A549 (cell line): ENCODE measurements at regions not wholly inside any gene's neighbourhood (a gene's known extent, or its start where the extent isn't known, plus 50 kb on each side); places are given as distances from the start of the nearest gene placed in this dataset.

Experiments
- ATAC-seq, 2 experiments: fragments of 200-7000 bp in 1 of 2; fragments of >200 bp in 1 of 2; cut with Nextera tagmentation in 1 of 2; cut with Tn5 transposase in 1 of 2; 3 replicates each; pipeline versions ENCODE4 v1.8.0 to v1.9.1; 2018 to 2020; ENCODE audit warnings: mild to moderate bottlenecking in 1 of 2, moderate library complexity in 1 of 2
- CTCF ChIA-PET: fragments of 300-600 bp; sonication (Branson Sonifier 250); formaldehyde crosslinking; extraction: SDS; loops from one replicate; lab custom pipeline; 2021; ENCODE audit warnings: antibody characterized with exemption, inconsistent platforms; lab: Yijun Ruan, JAX
- POLR2A ChIA-PET: fragments of 350-600 bp; formaldehyde crosslinking; extraction: SDS; loops from one replicate; lab custom pipeline; 2021; ENCODE audit warnings: antibody characterized with exemption, inconsistent platforms; lab: Yijun Ruan, JAX
- DNase-seq, 2 experiments: peaks; one replicate each; pipeline versions ENCODE4 v3.0.0 to v3.0.0-alpha.2; 2011 to 2016; ENCODE audit warnings: low read depth in 1 of 2, low spot score in 1 of 2
- FAIRE-seq: peaks from 2 replicates; lab custom pipeline; 2011; peaks lifted over from hg19 to GRCh38; lab: Jason Lieb, UNC
- H3K27ac ChIP-seq, 2 experiments: fragments of >200 bp; sonication (Bioruptor Twin); formaldehyde crosslinking; 3 replicates each; pipeline ENCODE4 v1.5.1; 2016 to 2017
- H3K4me1 ChIP-seq: fragments of >200 bp; sonication (Bioruptor Twin); formaldehyde crosslinking; 3 replicates; pipeline ENCODE4 v1.6.1; 2016
- H3K4me2 ChIP-seq: fragments of >200 bp; sonication (Bioruptor Twin); formaldehyde crosslinking; 3 replicates; pipeline ENCODE4 v1.6.1; 2016
- H3K4me3 ChIP-seq: fragments of >200 bp; sonication (Bioruptor Twin); formaldehyde crosslinking; 3 replicates; pipeline ENCODE4 v1.5.1; 2016
- H3K9me3 ChIP-seq: fragments of >200 bp; sonication (Bioruptor Twin); formaldehyde crosslinking; 3 replicates; pipeline ENCODE4 v1.6.1; 2016
- CBX2 ChIP-seq: fragments of 200-600 bp; sonication (generic); IDR thresholded peaks from 2 replicates; pipeline ENCODE4 v1.6.1; 2016; ENCODE audit warnings: low read depth, mild to moderate bottlenecking, borderline replicate concordance
- CHD4 ChIP-seq: fragments of 200-600 bp; sonication (generic); IDR thresholded peaks from 2 replicates; pipeline ENCODE4 v1.6.1; 2016; ENCODE audit warnings: antibody characterized with exemption, mild to moderate bottlenecking, borderline replicate concordance
- FOSB ChIP-seq: fragments of 250-450 bp; sonication (Bioruptor Pico); IDR thresholded peaks from 2 replicates; pipeline ENCODE4 v1.5.0; 2020; ENCODE audit warnings: mild to moderate bottlenecking, moderate library complexity
- HDAC2 ChIP-seq: fragments of 200-600 bp; sonication (generic); IDR thresholded peaks from 2 replicates; pipeline ENCODE4 v1.6.1; 2016
- KDM1A ChIP-seq: fragments of 200-600 bp; sonication (generic); IDR thresholded peaks from 2 replicates; pipeline ENCODE4 v1.6.1; 2016; ENCODE audit warnings: low read depth, mild to moderate bottlenecking
- PHF8 ChIP-seq: fragments of 200-600 bp; sonication (generic); IDR thresholded peaks from 2 replicates; pipeline ENCODE4 v1.6.1; 2016; ENCODE audit warnings: low read depth, mild to moderate bottlenecking, antibody characterized with exemption, moderate library complexity, borderline replicate concordance
- POLR2A ChIP-seq: IDR thresholded peaks from 2 replicates; pipeline ENCODE4 v1.6.1; 2012; ENCODE audit warnings: mild to moderate bottlenecking, low read length
- SMC3 ChIP-seq: fragments of >200 bp; sonication (Bioruptor Twin); formaldehyde crosslinking; IDR thresholded peaks from 3 replicates; pipeline ENCODE4 v1.6.1; 2018; ENCODE audit warnings: inconsistent platforms
- SREBF2 ChIP-seq: fragments of 450-650 bp; IDR thresholded peaks from 2 replicates; pipeline ENCODE4 v1.6.1; 2014; ENCODE audit warnings: mild to moderate bottlenecking, moderate library complexity
- TFCP2L1 ChIP-seq: fragments of 250-450 bp; sonication (Bioruptor Pico); IDR thresholded peaks from 2 replicates; pipeline ENCODE4 v1.5.0; 2021; ENCODE audit warnings: mild to moderate bottlenecking
- ZC3H11A ChIP-seq: fragments of 450-650 bp; IDR thresholded peaks from 2 replicates; pipeline ENCODE4 v1.6.1; 2014; ENCODE audit warnings: antibody characterized with exemption, mild to moderate bottlenecking
- ZSCAN20 ChIP-seq: fragments of 250-450 bp; sonication (Bioruptor Pico); IDR thresholded peaks from 2 replicates; pipeline ENCODE4 v1.8.0; 2022; ENCODE audit warnings: mild to moderate bottlenecking, moderate library complexity
- WGBS: methylation state at CpG from one replicate; pipeline ENCODE4 v1.1.6; 2017; ENCODE audit errors: missing lambda C conversion rate; 5-methylcytosine and 5-hydroxymethylcytosine counted together
- TF ChIP-seq, protein P1 (sequence below): fragments of 450-650 bp; IDR thresholded peaks from 2 replicates; pipeline ENCODE4 v1.6.1; 2014; ENCODE audit warnings: antibody characterized with exemption
- TF ChIP-seq, protein P2 (sequence below): IDR thresholded peaks from 2 replicates; pipeline ENCODE4 v1.6.1; 2012
- TF ChIP-seq, protein P3 (sequence below): fragments of 200-600 bp; sonication (generic); IDR thresholded peaks from 2 replicates; pipeline ENCODE4 v1.6.1; 2016; ENCODE audit warnings: antibody characterized with exemption, mild to moderate bottlenecking, moderate library complexity

DNA sequence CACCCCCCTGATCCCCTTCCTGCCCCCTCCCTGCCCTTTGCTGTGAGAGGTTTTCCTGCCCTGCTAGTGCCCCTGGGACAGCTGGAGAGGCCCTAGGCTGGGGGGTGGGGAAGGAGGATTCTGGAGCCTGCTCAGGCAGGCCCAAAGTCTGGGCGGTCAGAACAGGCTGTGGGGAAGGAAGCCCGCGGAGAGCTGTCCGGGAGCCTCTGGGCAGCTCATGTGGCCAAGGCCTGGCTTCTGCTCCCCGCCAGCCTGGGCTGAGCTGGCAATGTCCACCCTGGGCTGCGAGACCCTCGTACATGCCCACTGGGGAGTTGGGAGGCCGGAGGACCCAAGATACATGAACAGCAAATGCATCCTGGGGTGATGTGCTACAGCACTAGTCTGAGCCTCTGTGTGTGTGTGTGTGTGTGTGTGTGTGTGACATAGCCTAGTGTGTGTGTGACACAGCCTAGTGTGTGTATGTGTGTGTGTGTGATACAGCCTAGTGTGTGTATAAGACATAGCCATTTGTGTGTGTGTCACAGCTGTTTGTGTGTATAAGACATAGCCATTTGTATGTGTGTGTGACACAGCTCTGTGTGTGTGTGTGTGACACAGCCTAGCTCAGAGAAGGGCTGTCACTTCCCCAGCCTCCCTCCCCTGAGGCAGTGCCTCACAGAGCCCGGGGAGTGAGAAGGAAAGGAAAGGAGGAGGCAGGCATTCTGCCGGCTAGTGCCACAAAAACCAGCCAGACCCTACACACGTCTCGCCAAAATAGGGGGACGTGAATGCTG is 201.4 kb upstream of the CIBAR2 start:
- FAIRE-seq (no peak), ATAC-seq (no peak), DNase-seq (no peak)
- WGBS, result 94% methylated on average over 13 of the region's 13 CpGs
- ChIA-PET CTCF (interaction anchor here (0.9 to 2.4 kb wide), 6 partner anchors 9 to 302 kb away, joined by 3 to 11 read pairs (median 4); no protein-coding TSS in a partner anchor), POLR2A (no interaction called here)
- H3K4me3 ChIP-seq, result no peak overlapping the region
- TF ChIP-seq SREBF2 (no peak), POLR2A (no peak), SMC3 (no peak), PHF8 (no peak)
- H3K27ac ChIP-seq, result no peak overlapping the region; a peak in 1 of 6 replicates
- H3K4me2 ChIP-seq, result no peak overlapping the region
- H3K4me1 ChIP-seq, result no peaks in the 10 kb centered on the region
- no peaks in the 10 kb centered on the region for H3K9me3 ChIP-seq

DNA sequence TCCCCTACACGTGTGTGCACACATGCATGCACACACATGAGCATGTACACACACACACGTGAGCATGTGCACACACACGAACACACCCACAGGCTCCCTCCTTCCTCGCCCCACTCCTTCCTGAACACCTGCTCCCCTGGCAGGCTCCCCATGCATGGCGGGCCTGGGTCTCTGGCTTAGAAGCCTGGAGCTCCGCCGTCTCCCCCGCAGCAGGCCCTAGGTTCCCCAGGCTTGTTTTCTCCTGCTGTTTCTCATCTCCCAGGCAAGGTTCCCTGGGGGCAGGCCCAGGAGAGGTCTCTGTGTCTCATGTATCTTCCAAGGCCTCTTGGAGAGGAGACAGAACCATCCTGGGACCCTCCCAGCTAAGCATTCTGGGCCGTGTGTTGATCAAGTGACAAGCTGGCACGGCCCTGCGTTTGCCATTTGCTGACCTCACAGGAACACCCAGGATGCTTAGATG is 202.3 kb upstream of the CIBAR2 start:
- WGBS, result 69% methylated on average over 10 of the region's 11 CpGs
- ChIA-PET CTCF (interaction anchor here (0.5 to 2.4 kb wide), 7 partner anchors 9 to 301 kb away, joined by 3 to 11 read pairs (median 4); no protein-coding TSS in a partner anchor), POLR2A (no interaction called here)
- H3K4me3 ChIP-seq, result no peak overlapping the region
- H3K4me2 ChIP-seq, result no peak overlapping the region
- ATAC-seq (no peak), FAIRE-seq (no peak), DNase-seq (no peak)
- H3K9me3 ChIP-seq, result no peaks in the 10 kb centered on the region
- no peak overlapping the region for H3K27ac ChIP-seq
- H3K4me1 ChIP-seq, result no peaks in the 10 kb centered on the region
- TF ChIP-seq KDM1A (no peak), FOSB (CRISPR knock-in tag) (no peak), CBX2 (no peak), CHD4 (no peak), ZSCAN20 (CRISPR knock-in tag) (no peak), SMC3 (no peak), TFCP2L1 (CRISPR knock-in tag) (no peak), HDAC2 (no peak)
- TF ChIP-seq, protein P1, sequence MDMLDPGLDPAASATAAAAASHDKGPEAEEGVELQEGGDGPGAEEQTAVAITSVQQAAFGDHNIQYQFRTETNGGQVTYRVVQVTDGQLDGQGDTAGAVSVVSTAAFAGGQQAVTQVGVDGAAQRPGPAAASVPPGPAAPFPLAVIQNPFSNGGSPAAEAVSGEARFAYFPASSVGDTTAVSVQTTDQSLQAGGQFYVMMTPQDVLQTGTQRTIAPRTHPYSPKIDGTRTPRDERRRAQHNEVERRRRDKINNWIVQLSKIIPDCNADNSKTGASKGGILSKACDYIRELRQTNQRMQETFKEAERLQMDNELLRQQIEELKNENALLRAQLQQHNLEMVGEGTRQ, result no peak
- TF ChIP-seq, protein P2, sequence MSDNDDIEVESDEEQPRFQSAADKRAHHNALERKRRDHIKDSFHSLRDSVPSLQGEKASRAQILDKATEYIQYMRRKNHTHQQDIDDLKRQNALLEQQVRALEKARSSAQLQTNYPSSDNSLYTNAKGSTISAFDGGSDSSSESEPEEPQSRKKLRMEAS, result no peak
- TF ChIP-seq, protein P3, sequence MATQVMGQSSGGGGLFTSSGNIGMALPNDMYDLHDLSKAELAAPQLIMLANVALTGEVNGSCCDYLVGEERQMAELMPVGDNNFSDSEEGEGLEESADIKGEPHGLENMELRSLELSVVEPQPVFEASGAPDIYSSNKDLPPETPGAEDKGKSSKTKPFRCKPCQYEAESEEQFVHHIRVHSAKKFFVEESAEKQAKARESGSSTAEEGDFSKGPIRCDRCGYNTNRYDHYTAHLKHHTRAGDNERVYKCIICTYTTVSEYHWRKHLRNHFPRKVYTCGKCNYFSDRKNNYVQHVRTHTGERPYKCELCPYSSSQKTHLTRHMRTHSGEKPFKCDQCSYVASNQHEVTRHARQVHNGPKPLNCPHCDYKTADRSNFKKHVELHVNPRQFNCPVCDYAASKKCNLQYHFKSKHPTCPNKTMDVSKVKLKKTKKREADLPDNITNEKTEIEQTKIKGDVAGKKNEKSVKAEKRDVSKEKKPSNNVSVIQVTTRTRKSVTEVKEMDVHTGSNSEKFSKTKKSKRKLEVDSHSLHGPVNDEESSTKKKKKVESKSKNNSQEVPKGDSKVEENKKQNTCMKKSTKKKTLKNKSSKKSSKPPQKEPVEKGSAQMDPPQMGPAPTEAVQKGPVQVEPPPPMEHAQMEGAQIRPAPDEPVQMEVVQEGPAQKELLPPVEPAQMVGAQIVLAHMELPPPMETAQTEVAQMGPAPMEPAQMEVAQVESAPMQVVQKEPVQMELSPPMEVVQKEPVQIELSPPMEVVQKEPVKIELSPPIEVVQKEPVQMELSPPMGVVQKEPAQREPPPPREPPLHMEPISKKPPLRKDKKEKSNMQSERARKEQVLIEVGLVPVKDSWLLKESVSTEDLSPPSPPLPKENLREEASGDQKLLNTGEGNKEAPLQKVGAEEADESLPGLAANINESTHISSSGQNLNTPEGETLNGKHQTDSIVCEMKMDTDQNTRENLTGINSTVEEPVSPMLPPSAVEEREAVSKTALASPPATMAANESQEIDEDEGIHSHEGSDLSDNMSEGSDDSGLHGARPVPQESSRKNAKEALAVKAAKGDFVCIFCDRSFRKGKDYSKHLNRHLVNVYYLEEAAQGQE, result no peak

DNA sequence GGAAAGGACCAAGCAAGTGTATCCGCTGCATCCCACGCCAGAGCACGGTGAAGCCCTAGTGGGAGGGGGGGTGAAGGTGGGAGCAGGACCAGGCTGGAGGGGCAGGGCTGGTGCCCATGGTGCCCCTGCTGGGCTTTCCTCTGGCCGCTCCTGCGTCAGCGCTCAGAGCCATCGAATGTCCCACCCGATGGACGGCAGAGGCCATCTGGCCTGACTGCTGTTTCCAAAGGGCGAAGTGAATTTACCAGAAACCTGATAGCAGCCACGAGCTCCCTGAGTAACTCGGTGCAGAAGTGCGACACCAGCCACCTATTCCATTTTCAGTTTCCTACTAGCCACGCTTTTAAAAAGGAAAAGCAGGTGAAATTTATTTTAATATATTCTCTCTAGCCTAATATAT is 203.6 kb upstream of the CIBAR2 start:
- DNase-seq (no peak), FAIRE-seq (no peak), ATAC-seq (no peak)
- Histone ChIP-seq H3K27ac (no peak overlapping the region), H3K4me1 (no peaks in the 10 kb centered on the region), H3K4me3 (no peak overlapping the region), H3K4me2 (peak overlapping the region; percentile 32; the same call in 1 of the 3 replicates), H3K9me3 (no peaks in the 10 kb centered on the region)
- WGBS, result 75% methylated on average over 14 of the region's 14 CpGs
- ChIA-PET POLR2A (no interaction called here), CTCF (interaction anchor here (0.6 to 1.0 kb wide), 4 partner anchors 8 to 29 kb away, joined by 3 to 5 read pairs (median 4); no protein-coding TSS in a partner anchor)
- TF ChIP-seq ZC3H11A, result no peak
